ENCODE measurements at regions not wholly inside any gene's neighbourhood (a gene's known extent, or its start where the extent isn't known, plus 50 kb on each side); places are given as distances from the start of the nearest gene placed in this dataset.

DNA sequence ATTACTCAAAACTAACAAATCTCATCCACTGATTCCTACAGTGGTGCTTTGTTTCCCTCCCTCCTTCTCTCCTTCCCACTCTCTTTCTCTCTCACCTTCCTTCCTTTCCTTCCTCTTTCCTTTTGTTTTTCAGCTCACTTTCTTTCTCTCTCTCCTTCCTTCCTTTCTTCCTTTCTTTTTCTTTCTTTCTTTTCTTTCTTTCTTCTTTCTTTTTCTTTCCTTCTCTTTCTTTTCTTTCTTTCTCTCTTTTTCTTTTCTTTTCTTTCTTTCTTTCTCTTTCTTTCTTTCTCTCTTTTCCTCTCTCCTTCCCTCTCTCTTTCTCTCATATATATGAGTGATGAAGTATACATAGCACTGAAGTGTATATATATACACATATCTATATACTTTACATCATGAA lies 241.4 kb downstream of the CENPW start:
- BruUV-seq (replicated peaks) = no TSS peak
- H3K9me3 ChIP-seq (replicated peaks; ENCODE audit: control insufficient read depth, insufficient read depth, low read length) = no peaks in the 10 kb centered on the region
- ChIA-PET RAD21 (ENCODE audit: unreplicated experiment) (no interaction called here), POLR2A (no interaction called here), CTCF (interaction anchor here (0.6 kb wide), 1 partner anchor 31 kb away, joined by 3 read pairs; no protein-coding TSS in a partner anchor), SMC1A (ENCODE audit: uncharacterized antibody, unreplicated experiment) (no interaction called here)
- DNase-seq (ENCODE audit: low read depth, low spot score) (no peak), ATAC-seq (no peak), FAIRE-seq (no peak)
- H3K4me1 ChIP-seq (ENCODE audit: control insufficient read depth, insufficient read depth, low read length) = no peaks in the 10 kb centered on the region
- H2AFZ ChIP-seq (ENCODE audit: control insufficient read depth, low read depth, low read length) = no peak overlapping the region
- TF ChIP-seq CBX3 (IDR thresholded peaks at IDR 0.05; ENCODE audit: borderline replicate concordance, low read depth) (no peak), TCF3 (IDR thresholded peaks at IDR 0.05; ENCODE audit: borderline replicate concordance, insufficient read depth, low read depth, low read length) (no peak), BRCA1 (IDR thresholded peaks at IDR 0.05; ENCODE audit: low read depth, low read length) (no peak), KDM1A (IDR thresholded peaks at IDR 0.05; ENCODE audit: borderline replicate concordance) (no peak), KAT2A (conservative IDR thresholded peaks at IDR 0.05; ENCODE audit: control insufficient read depth, low read depth, low read length) (no peak), RUNX3 (IDR thresholded peaks at IDR 0.05; ENCODE audit: low read length) (no peak), CEBPB (IDR thresholded peaks at IDR 0.05; ENCODE audit: borderline replicate concordance in 1 of 2, low read depth in 2 of 2, low read length in 2 of 2) (no peak), GATAD2B (conservative IDR thresholded peaks at IDR 0.05; ENCODE audit: low read depth) (no peak)
- TF ChIP-seq, protein P1, sequence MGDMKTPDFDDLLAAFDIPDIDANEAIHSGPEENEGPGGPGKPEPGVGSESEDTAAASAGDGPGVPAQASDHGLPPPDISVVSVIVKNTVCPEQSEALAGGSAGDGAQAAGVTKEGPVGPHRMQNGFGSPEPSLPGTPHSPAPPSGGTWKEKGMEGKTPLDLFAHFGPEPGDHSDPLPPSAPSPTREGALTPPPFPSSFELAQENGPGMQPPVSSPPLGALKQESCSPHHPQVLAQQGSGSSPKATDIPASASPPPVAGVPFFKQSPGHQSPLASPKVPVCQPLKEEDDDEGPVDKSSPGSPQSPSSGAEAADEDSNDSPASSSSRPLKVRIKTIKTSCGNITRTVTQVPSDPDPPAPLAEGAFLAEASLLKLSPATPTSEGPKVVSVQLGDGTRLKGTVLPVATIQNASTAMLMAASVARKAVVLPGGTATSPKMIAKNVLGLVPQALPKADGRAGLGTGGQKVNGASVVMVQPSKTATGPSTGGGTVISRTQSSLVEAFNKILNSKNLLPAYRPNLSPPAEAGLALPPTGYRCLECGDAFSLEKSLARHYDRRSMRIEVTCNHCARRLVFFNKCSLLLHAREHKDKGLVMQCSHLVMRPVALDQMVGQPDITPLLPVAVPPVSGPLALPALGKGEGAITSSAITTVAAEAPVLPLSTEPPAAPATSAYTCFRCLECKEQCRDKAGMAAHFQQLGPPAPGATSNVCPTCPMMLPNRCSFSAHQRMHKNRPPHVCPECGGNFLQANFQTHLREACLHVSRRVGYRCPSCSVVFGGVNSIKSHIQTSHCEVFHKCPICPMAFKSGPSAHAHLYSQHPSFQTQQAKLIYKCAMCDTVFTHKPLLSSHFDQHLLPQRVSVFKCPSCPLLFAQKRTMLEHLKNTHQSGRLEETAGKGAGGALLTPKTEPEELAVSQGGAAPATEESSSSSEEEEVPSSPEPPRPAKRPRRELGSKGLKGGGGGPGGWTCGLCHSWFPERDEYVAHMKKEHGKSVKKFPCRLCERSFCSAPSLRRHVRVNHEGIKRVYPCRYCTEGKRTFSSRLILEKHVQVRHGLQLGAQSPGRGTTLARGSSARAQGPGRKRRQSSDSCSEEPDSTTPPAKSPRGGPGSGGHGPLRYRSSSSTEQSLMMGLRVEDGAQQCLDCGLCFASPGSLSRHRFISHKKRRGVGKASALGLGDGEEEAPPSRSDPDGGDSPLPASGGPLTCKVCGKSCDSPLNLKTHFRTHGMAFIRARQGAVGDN (IDR thresholded peaks at IDR 0.05) = no peak
- TF ChIP-seq, protein P2, sequence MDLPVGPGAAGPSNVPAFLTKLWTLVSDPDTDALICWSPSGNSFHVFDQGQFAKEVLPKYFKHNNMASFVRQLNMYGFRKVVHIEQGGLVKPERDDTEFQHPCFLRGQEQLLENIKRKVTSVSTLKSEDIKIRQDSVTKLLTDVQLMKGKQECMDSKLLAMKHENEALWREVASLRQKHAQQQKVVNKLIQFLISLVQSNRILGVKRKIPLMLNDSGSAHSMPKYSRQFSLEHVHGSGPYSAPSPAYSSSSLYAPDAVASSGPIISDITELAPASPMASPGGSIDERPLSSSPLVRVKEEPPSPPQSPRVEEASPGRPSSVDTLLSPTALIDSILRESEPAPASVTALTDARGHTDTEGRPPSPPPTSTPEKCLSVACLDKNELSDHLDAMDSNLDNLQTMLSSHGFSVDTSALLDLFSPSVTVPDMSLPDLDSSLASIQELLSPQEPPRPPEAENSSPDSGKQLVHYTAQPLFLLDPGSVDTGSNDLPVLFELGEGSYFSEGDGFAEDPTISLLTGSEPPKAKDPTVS (IDR thresholded peaks at IDR 0.05; ENCODE audit: low read depth, low read length) = no peak
- TF ChIP-seq, protein P3, sequence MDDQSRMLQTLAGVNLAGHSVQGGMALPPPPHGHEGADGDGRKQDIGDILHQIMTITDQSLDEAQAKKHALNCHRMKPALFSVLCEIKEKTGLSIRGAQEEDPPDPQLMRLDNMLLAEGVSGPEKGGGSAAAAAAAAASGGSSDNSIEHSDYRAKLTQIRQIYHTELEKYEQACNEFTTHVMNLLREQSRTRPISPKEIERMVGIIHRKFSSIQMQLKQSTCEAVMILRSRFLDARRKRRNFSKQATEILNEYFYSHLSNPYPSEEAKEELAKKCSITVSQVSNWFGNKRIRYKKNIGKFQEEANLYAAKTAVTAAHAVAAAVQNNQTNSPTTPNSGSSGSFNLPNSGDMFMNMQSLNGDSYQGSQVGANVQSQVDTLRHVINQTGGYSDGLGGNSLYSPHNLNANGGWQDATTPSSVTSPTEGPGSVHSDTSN (IDR thresholded peaks at IDR 0.05; ENCODE audit: insufficient replicate concordance, low read depth, low read length) = no peak
- no peak overlapping the region for H3K4me2 ChIP-seq (ENCODE audit: control insufficient read depth, insufficient read depth)
- H3K9ac ChIP-seq (ENCODE audit: control insufficient read depth, insufficient read depth, low read length) = no peak overlapping the region
- H3K27ac ChIP-seq (ENCODE audit: control insufficient read depth, insufficient read depth) = no peak overlapping the region
- no peaks in the 10 kb centered on the region for H3K79me2 ChIP-seq (ENCODE audit: control insufficient read depth, insufficient read depth, low read length)
- in situ Hi-C loops (cut with MboI) (no loop called here), intact Hi-C loops (cut with micrococcal nuclease; ENCODE audit: unreplicated experiment) (no loop called here)
- H3K4me3 ChIP-seq = no peak overlapping the region
- no peaks in the 10 kb centered on the region for H4K20me1 ChIP-seq (ENCODE audit: control insufficient read depth, insufficient read depth)
- H3K27me3 ChIP-seq (replicated peaks in 1 of 2; ENCODE audit: control insufficient read depth in 2 of 2, insufficient read depth in 2 of 2, low read length in 1 of 2) = no peaks in the 10 kb centered on the region
- no peaks in the 10 kb centered on the region for H3K36me3 ChIP-seq (ENCODE audit: control insufficient read depth in 2 of 2, insufficient read depth in 2 of 2, low read length in 1 of 2)

Measured in GM12878 (cell line).